T-helper 2 cell treated with Interferon-gamma antibody and Interleukin-4, amounts not matched to agents 100 ng/mL and 5 ng/mL, for 36 hours (primary cell): ENCODE measurements at regions not wholly inside any gene's neighbourhood (a gene's known extent, or its start where the extent isn't known, plus 50 kb on each side); places are given as distances from the start of the nearest gene placed in this dataset.

ENCODE experiments used
- intact Hi-C: fragments of 100-400 bp; cut with micrococcal nuclease; formaldehyde crosslinking; loops from one replicate; pipeline ENCODE4 v1.15.1; 2023

DNA sequence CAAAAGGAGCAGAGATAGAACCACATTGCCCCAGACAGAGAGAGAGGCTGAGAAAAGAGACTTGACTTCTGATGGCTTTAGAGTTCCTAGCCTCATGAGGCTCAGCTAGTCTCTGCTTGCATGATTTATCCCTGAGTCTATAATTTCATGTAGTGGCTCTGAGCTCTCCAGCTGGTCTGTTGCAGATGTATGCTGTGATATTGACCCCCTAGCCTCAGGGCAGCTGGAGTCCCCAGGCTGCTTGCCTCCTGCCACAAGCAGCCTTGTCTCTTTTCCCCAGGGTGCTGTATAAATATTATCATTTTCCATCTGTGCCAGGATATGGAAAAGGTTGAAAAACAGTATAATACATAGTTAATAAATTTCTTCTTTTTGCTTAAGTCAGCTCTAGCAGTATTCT, 467.6 kb upstream of the CWC22 start:
- intact Hi-C loops: no loop called here

DNA sequence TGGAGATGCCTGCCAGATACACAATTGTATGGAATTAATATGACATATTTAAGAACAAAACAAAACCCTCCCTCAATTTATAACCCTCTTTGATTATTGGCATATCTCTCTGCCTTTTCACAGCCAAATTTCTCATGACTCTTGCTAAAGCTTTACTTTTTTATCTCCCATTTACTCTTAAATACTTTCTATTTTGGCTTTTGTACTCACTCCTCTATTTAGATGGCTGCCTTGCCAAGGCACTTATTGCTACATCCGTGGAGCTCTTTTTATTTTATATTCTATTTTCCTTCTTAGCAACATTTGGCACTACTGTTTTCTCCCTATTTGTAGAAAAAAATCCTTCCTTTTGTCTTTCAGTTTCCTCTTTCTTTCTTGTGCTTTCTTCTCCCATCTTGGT, 466.4 kb upstream of the CWC22 start:
- intact Hi-C loops: no loop called here

DNA sequence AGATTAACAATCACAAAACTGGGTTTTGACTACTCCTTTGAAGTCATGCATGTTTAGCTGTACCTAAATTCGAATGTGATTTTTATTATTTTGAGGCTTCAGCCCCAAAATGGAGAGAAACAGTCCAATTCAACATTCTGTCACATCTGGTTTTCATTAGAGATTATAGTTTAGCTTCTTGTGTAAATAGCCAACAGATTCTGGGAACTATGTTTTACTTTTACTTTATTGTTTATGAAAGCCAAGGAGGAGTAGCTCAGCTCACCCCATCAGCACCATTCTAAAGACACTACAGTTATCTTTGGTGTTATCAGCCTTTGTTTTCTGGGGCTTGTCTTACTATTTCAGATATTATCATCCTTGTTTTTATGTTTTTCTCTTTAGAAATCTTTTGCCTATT, 465.0 kb upstream of the CWC22 start:
- intact Hi-C loops: no loop called here

DNA sequence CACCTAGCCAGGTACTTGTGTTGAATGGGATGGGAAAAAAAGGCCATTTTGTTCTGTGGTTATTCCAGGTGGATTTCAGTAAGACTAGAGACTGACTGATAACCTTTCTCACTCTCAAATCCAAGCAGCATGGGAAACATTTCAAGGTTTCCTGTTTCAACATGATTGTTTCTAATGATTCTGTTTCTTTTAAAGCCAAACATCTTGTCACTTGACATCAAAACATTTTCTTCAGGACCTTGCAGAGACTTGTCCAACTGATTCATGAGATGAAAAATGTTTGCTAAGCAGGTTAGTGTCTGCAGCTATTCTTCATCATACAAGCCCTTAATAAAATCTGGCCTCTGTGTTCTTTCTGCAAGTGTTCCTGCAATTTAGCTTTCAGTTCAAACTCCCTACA, 456.5 kb upstream of the CWC22 start:
- intact Hi-C loops: no loop called here

DNA sequence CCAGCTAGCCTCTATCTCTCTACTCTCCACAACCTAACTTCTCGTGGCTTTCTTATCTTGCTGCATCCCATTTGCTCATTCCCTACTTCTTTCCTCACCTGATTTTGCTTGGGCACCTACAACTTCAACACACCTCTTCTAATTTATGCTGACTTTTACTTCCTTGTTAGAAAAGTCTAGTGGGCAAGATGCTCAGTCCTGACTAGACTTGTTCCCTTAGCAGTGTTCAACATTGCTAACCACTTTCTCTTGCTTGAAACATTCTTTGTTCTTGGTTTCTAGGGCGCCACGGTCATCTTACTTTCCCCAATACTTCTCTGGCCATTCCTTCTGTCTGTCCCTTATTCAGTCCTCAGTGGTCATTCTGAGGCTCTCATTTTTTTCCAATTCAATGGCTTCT, 454.7 kb upstream of the CWC22 start:
- intact Hi-C loops: no loop called here

DNA sequence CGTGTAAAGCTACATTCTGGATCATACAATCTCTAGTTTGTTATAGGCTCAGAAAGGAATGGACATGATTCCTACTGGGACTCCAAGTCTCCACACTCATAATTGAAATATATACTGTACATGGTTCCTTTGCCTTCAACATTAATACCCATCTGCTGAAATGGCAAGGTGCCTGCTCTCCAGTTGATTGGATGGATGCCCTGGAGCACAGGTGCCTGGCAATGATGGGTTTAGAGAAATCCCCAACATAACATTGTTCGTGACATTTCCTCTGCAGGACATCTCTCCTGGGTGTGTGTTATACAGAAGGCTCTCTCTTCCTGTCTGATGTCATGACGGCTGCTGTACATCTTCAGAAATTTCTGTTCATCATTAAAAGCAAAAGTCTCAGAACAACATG, 449.7 kb upstream of the CWC22 start:
- intact Hi-C loops: no loop called here

DNA sequence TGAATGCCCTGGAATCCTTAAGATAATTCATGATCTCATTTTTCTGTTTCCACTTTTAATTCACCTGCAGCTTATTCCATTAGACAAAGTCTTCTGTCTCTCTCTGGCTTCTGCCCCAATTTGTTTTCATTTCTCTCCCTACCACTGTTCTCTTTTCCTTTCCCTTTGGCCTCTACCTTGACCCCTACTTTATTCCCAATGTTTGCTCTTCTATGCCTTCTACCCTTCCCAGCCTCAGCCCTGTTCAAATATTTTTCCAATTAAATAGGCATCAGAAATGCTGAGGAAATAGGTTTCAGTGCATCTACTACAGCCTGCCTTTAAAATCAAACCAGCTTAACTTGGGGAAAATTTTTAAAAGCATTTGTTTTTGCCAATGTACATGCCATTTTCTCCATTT, 443.7 kb upstream of the CWC22 start:
- intact Hi-C loops: no loop called here

DNA sequence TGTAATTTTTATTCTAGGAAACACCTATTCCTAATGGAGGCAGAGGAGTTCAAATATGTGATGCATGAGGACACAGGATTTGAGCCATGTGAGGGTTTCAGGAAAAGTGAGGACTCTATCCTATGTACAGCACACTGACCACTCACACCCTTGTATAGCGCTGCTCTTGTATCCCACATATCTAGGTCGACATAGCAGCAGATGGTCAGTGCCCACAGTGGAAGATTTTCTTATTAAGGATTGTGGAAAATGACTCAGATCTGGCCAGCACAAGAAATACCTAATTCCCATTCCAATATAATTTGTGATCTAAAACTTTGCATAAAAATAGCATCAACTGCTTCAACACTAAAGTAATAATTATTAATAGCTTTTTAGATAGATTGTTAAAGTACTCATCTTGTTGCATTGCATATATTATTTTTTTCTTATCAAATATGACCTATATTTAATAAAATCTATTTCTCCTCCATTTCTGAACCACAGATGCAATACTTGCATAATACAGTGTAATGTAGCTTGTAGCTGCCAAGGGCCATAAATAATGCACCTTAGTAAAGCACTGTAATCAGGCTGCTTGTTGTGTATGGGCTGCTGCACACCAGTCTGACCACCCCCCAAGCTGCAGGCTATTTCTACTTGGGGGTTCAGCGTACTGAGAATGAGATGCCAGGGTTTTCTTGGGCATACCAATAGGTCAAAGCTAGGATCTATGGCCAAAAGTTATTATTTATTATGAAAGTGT, 442.2 kb upstream of the CWC22 start:
- intact Hi-C loops: no loop called here

DNA sequence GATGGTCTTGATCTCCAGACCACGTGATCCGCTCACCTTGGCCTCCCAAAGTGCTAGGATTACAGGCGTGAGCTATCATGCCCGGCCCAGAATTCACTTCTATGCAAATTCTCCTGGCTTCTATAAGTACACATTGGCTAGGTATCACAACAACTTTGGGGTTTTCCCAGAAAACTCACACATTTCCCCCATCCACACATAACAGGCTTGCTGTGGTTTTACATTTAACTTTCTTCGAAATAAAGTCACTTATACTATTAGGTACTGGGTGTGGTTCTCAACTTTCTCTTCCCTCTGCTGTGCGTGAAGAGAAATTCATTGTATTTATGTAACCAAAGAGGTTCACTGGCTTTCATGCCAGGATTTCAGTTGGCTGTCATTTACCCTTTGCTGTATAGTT, 439.4 kb upstream of the CWC22 start:
- intact Hi-C loops: no loop called here

DNA sequence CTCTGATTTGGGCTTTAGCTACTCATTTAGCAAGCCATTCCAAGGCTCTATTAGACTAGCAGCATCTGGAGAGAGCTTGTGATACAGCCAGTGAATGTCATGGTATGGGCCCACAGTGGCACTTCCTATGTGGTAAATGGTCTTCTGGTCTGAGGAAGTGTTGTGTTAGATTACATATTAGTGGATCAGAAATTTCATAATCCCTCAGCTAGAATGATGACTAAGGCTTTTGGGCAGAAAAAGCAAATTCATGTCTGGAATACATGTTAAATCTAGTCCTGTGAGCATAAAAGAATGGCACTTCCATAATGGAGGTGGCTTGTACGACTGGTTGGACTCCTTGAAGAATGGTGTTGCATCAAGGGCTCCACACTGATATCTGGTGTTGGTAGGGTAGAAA, 436.8 kb upstream of the CWC22 start:
- intact Hi-C loops: no loop called here

DNA sequence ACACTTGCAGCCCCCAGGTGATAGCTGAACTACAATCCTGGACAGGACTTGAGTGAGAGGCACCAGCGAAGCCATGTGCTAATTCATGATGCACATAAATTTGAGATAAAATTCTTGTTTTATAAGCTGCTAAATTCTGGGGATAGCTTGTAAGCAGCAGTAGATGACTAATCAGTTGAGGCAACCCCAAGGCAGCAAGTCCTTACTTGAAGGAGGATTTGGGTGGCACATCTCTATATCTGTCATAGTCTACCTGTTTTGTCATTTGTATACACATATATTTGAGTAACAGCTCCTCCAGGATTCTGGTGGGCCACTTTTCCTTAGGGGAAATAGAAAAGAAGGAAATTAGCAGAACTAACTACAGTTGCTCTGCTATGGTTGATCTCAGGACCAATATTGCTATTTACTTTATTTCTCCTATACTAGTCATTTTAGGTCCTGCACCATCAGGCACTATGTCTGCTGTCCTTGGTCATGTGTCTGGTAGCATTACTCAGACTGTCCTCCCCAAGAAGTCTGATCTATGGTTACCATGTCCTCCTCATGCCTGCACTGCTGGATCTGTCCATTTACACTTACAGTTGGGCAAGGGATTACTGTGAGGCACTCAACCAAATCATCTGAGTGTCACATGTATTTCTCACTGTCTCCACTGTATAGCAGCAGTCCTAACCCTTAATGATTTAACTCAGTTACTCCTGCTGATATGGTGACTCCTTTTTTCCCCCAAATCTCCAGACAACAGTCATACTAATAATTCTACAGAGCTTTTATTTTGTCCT, 436.0 kb upstream of the CWC22 start:
- intact Hi-C loops: no loop called here

DNA sequence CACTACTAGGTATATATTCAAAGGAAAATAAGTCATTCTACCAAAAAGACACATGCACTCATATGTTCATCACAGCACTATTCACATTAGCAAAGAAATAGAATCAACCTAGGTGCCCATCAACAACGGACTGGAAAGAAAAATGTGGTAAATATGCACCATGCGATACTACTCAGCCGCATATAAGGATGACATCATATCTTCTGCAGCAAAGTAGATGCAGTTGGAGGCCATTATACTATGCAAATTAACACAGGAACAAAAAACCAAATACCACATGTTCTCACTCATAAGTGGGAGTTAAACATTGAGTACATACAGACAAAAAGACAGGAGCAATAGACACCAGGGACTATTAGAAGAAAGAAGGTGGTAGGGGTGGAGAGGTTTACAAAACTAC, 412.1 kb upstream of the CWC22 start:
- intact Hi-C loops: no loop called here

DNA sequence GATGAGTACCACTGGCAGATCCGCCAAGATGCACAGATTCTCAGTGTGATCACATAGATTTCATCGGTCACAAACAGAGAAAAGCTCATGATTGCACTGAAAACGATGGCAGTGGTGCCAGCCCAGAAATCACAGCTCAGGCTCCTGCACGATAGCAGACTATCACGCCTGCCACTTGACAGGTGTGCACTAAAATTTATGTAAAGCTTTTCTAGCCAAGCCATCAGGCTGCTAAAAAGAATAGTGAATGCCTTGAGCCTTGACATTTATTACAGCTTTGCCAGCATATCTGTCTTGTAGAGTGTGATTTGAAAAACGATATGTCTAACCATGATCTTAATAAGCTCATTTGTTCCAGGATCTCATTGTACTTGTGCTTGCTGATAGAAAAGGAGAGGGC, 409.5 kb upstream of the CWC22 start:
- intact Hi-C loops: no loop called here

DNA sequence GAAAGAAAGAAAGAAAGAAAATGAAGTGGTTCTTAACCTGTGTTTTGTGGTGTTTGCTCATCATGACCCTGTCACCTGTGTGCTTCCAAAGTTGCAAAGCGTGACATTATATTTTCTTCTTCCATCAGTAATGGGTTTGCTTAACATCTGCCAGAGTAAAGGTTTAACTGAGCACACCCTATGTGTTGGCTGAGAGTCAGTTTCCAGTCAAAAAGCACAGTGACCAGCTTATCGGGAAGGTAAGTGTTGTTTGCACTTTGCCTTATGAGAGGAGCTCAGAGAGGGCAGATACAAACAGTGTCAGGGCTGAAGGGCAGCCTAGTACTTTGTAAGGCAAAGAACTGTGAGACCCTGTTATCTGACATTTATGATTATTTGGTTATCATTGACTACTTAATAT, 406.2 kb upstream of the CWC22 start:
- intact Hi-C loops: no loop called here

DNA sequence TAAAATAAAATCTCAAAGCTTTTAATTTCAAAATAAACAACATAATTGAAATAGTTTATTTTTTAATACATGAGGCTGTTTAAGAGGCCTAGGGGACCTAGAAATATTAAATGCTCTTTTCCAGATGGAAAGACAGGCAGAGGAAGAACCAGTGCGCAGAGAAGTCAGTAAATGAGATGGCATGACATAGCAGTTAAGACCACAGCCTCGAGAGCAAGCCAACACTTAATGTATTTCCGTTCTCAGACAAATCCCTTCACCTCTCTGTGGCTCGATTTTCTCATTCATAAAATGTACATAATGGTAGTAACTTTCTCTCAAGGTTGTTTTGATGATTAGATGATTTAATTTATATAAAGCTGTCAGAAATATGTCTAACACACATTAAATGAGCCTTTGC, 405.1 kb upstream of the CWC22 start:
- intact Hi-C loops: no loop called here

DNA sequence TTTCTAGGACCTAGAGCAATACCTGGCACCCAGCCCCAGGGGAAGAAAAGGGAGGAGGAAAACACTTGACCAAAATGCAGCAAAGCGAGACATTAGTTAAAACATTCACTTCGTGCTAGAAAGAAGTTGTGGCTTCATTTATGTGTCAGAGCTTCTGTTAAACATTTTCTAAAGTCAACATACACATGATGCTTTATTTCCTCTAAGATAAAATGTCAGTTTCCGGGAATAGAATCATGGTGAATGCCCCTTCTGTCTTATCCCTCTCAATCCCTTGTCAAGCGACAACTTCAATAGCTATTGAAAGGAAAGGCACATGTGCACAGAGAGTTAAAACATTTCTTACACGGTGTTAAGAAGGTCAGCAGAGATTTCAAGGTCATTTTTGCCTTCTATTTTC, 404.6 kb upstream of the CWC22 start:
- intact Hi-C loops: no loop called here

DNA sequence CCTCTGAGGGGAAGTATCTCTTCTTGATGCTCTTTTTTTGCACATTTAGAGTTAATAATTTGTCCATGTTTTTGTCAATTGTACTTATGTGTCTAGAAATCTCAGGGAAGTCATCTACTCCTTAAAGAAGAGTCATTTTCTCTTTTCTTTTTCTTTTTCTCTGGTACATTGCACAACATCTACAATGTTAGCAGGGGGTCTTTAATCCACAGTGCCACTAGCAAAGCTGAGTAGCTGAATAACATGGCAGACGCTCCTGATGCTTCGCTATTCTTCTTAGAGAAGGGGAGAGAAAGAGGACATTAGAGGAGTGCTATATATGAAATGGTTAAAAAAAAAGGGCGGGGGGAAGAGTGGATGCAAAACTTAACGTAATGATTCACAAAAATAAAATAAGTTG, 399.6 kb upstream of the CWC22 start:
- intact Hi-C loops: no loop called here

DNA sequence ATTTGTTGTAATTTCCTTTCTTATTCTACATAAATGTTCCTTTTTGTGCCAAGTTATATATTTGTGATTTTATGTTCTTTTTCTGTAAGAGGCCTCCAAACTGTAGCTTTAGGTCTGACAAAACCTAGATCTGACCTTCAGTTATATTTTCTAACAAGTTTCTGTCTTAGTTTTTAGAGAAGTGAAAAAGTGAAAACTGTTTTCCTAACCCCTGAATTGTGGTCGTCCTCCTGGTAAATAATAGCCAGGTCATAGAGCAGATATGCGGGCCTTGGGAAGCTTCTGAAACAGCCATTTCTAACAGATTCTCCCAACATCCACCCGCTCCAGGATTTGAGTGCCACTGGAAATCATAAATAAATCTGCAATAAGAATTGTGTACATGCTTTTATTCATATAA, 398.4 kb upstream of the CWC22 start:
- intact Hi-C loops: no loop called here

DNA sequence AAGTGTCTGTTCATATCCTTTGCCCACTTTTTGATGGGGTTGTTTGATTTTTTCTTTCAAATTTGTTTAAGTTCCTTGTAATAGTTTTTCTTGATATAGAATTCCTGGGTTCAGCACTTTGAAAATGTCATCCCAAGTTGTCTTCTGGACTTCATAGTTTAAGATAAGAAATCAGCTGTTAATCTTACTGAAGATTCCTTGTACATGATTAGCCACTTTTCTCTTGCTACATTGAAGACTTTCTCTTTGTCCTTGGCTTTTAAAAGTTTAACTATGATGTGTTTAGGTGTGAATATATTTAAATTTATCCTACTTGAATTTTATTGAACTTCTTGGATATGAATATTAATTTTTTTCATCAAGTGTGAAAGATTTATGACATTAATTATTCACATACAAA, 387.2 kb upstream of the CWC22 start:
- intact Hi-C loops: no loop called here

DNA sequence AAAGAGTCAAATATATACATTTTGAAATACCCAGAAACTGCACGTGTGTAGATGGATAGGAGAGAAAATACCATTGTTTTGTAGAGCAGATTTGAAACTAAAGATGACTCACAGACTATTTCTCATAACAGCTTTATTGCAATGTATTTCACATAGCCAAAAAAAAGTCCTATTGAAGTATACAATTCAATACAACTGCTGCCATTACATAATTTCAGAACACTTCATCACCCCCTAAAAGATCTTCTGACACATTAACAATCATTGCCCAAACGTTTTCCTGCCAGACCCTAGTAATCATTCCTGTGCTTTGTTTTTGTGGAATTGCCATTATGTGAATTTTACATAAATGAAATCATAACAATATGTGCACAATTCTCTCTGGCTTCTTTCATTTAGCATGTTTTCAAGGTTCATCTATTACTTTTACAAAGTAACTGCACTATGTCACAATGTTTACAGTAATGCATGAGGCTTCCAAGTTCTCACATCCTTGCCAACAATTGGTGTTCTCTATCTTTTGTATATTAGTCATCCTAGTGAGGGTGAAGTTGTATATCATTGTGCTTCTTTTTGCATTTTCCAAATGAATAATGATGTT, 378.6 kb upstream of the CWC22 start:
- intact Hi-C loops: no loop called here

DNA sequence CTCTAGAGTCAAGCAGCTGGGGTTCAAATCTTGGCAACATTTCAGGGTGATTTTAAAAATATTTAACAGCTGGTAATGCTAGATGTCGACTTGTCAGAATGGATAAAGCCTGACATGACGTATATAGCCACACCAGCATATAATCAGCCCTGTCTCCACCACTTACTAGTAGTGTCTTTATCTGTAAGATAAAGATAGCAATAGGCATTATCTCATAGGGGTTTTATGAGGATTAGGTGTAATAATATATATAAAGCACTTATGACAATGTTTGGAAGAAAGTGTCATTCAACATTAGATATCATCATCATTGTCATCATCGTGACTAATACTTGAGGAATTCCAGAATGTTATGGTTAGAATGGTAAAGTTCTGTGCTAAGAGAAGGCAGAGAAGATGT, 369.0 kb upstream of the CWC22 start:
- intact Hi-C loops: no loop called here

DNA sequence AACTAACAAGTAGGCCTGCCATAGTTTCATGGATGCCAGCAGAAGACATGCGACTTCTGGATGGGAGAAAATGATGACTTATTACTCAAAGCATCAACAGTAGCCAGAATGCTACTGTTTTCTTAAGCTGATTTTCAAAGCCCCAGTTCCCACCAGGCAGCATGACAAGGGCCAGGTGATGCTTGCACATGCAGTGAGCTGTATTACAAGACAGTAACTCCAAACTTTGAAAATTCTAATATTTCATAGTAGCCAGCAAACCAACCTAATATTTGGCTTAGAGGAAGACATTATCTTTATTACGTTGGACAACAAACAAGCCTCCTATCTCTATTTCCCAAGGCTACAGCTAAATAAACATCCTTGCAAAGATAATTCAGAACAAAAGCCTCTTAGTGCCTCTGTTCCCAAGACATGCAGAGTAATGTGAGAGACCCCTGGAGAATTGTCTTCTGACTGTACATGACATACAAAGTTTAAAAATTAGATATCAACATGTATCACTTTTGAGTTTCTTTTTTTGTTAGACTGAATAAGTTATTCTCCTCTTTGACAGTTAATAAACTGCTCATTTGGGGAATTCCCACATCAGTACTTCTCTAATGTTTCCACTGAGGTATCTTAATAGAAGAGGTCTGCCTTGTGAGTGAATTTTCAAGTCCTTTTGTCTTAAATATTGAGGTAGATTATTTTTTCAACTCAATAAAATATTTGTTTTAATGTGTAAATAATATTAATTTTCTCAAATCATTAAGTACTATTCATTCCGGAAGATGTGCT, 367.6 kb upstream of the CWC22 start:
- intact Hi-C loops: no loop called here
